Astrocyte (in vitro differentiated cells and primary cell): ENCODE measurements at regions not wholly inside any gene's neighbourhood (a gene's known extent, or its start where the extent isn't known, plus 50 kb on each side); places are given as distances from the start of the nearest gene placed in this dataset.

Experiments used
- DNase-seq: peaks from one replicate; pipeline ENCODE4 v3.0.0-alpha.2; 2010; ENCODE audit warnings: low read depth
- FAIRE-seq: peaks from 2 replicates; lab custom pipeline; 2011; peaks lifted over from hg19 to GRCh38; lab: Jason Lieb, UNC
- H2AFZ ChIP-seq: 2 replicates; pipeline ENCODE4 v1.6.0; 2012; ENCODE audit warnings: low read depth, low read length, inconsistent platforms
- H3K27ac ChIP-seq: 2 replicates; pipeline ENCODE4 v1.5.1; 2011; ENCODE audit warnings: low read depth, low read length, inconsistent platforms
- H3K27me3 ChIP-seq: 2 replicates; pipeline ENCODE4 v1.6.0; 2011; ENCODE audit warnings: low read length, inconsistent platforms; ENCODE audit not compliant: insufficient read depth
- H3K36me3 ChIP-seq: 2 replicates; pipeline ENCODE4 v1.5.1; 2011; ENCODE audit warnings: low read length, inconsistent platforms; ENCODE audit not compliant: insufficient read depth
- H3K4me1 ChIP-seq: 2 replicates; pipeline ENCODE4 v1.5.1; 2011; ENCODE audit warnings: low read length, inconsistent platforms; ENCODE audit not compliant: insufficient read depth
- H3K4me2 ChIP-seq: 2 replicates; pipeline ENCODE4 v1.6.0; 2012; ENCODE audit warnings: low read length, inconsistent platforms
- H3K4me3 ChIP-seq: 2 replicates; pipeline ENCODE4 v1.5.1; 2011; ENCODE audit warnings: low read depth, mild to moderate bottlenecking, low read length, inconsistent platforms; ENCODE audit not compliant: insufficient read depth
- H3K79me2 ChIP-seq: 2 replicates; pipeline ENCODE4 v1.6.0; 2012; ENCODE audit warnings: mild to moderate bottlenecking, low read length, inconsistent platforms; ENCODE audit not compliant: insufficient read depth
- H3K9ac ChIP-seq: 2 replicates; pipeline ENCODE4 v1.6.0; 2012; ENCODE audit warnings: mild to moderate bottlenecking, low read length, inconsistent platforms
- H3K9me3 ChIP-seq: 2 replicates; pipeline ENCODE4 v1.5.1; 2012; ENCODE audit warnings: low read depth, mild to moderate bottlenecking, low read length, inconsistent platforms; ENCODE audit not compliant: insufficient read depth
- H4K20me1 ChIP-seq: 2 replicates; pipeline ENCODE4 v1.6.0; 2012; ENCODE audit warnings: low read length, inconsistent platforms; ENCODE audit not compliant: insufficient read depth
- H3K27ac Mint-ChIP-seq: one replicate; pipeline ENCODE4 v1.8.0; 2021; ENCODE audit warnings: mild to moderate bottlenecking, mixed read lengths; ENCODE audit not compliant: unreplicated experiment
- H3K27me3 Mint-ChIP-seq: one replicate; pipeline ENCODE4 v1.8.0; 2021; ENCODE audit warnings: low read depth, mixed read lengths; ENCODE audit not compliant: unreplicated experiment
- H3K36me3 Mint-ChIP-seq: one replicate; pipeline ENCODE4 v1.8.0; 2021; ENCODE audit warnings: low read depth, mixed read lengths; ENCODE audit not compliant: unreplicated experiment
- H3K4me1 Mint-ChIP-seq: one replicate; pipeline ENCODE4 v1.8.0; 2021; ENCODE audit warnings: low read depth, mixed read lengths; ENCODE audit not compliant: unreplicated experiment
- H3K4me3 Mint-ChIP-seq: one replicate; pipeline ENCODE4 v1.8.0; 2021; ENCODE audit warnings: mild to moderate bottlenecking, moderate library complexity, mixed read lengths; ENCODE audit not compliant: unreplicated experiment
- H3K9me3 Mint-ChIP-seq: one replicate; pipeline ENCODE4 v1.8.0; 2021; ENCODE audit warnings: mild to moderate bottlenecking, mixed read lengths; ENCODE audit not compliant: unreplicated experiment
- CTCF ChIP-seq: IDR thresholded peaks from 2 replicates; pipeline ENCODE4 v1.5.1; 2011; ENCODE audit warnings: low read depth, mild to moderate bottlenecking, inconsistent platforms, low read length, moderate library complexity; ENCODE audit not compliant: insufficient read depth
- EZH2 ChIP-seq: IDR thresholded peaks from 2 replicates; pipeline ENCODE4 v1.6.1; 2012; ENCODE audit warnings: mild to moderate bottlenecking, low read length, inconsistent platforms; ENCODE audit not compliant: insufficient read depth

- Mint-ChIP-seq H3K9me3 (no peaks in the 10 kb centered on the region), H3K27me3 (no peaks in the 10 kb centered on the region), H3K36me3 (no peaks in the 10 kb centered on the region), H3K4me3 (no peak overlapping the region), H3K4me1 (peaks cover 28% of the 10 kb centered on the region), H3K27ac (peak overlapping the region; percentile 54)
- peaks cover 7% of the 10 kb centered on the region for H3K4me1 ChIP-seq
- FAIRE-seq (no peak), DNase-seq (peak; percentile 32)
- no peaks in the 10 kb centered on the region for H3K27me3 ChIP-seq
- TF ChIP-seq EZH2 (no peak), CTCF (no peak)
- peak overlapping the region; percentile 2 for H3K4me2 ChIP-seq
- no peaks in the 10 kb centered on the region for H3K79me2 ChIP-seq
- no peaks in the 10 kb centered on the region for H3K36me3 ChIP-seq
- no peak overlapping the region for H3K4me3 ChIP-seq
- no peaks in the 10 kb centered on the region for H3K9me3 ChIP-seq
- H2AFZ ChIP-seq: no peak overlapping the region
- no peaks in the 10 kb centered on the region for H4K20me1 ChIP-seq
- no peak overlapping the region for H3K27ac ChIP-seq
- no peak overlapping the region for H3K9ac ChIP-seq
Measured at GRCh38 chr13:105660561-105660960, 874.9 kb downstream of the EFNB2 start.

GRCh38 chr13:105658431-105658830 is 877.0 kb downstream of the EFNB2 start:
- H3K9me3 ChIP-seq: no peaks in the 10 kb centered on the region
- no peak overlapping the region for H2AFZ ChIP-seq
- FAIRE-seq: no peak
- DNase-seq: no peak
- H3K27me3 Mint-ChIP-seq: no peaks in the 10 kb centered on the region
- no peak for TF ChIP-seq CTCF
- no peak for TF ChIP-seq EZH2
- no peak overlapping the region for H3K27ac Mint-ChIP-seq
- H3K27ac ChIP-seq: no peak overlapping the region
- no peaks in the 10 kb centered on the region for H3K36me3 Mint-ChIP-seq
- H3K36me3 ChIP-seq: no peaks in the 10 kb centered on the region
- H4K20me1 ChIP-seq: no peaks in the 10 kb centered on the region
- no peaks in the 10 kb centered on the region for H3K27me3 ChIP-seq
- no peak overlapping the region for H3K9ac ChIP-seq
- H3K4me3 Mint-ChIP-seq: no peak overlapping the region
- H3K79me2 ChIP-seq: no peaks in the 10 kb centered on the region
- no peaks in the 10 kb centered on the region for H3K4me1 ChIP-seq
- H3K4me1 Mint-ChIP-seq: peaks cover 26% of the 10 kb centered on the region
- no peak overlapping the region for H3K4me3 ChIP-seq
- H3K9me3 Mint-ChIP-seq: no peaks in the 10 kb centered on the region
- no peak overlapping the region for H3K4me2 ChIP-seq

- no peak for TF ChIP-seq EZH2
- TF ChIP-seq CTCF: no peak
- H3K4me3 ChIP-seq: no peak overlapping the region
- no peaks in the 10 kb centered on the region for H3K9me3 ChIP-seq
- Mint-ChIP-seq H3K4me3 (no peak overlapping the region), H3K27ac (no peak overlapping the region), H3K9me3 (no peaks in the 10 kb centered on the region), H3K27me3 (no peaks in the 10 kb centered on the region), H3K4me1 (peaks cover 14% of the 10 kb centered on the region), H3K36me3 (no peaks in the 10 kb centered on the region)
- no peaks in the 10 kb centered on the region for H3K4me1 ChIP-seq
- no peak overlapping the region for H3K4me2 ChIP-seq
- H3K27ac ChIP-seq: no peak overlapping the region
- DNase-seq: peak; percentile 79
- no peaks in the 10 kb centered on the region for H3K79me2 ChIP-seq
- no peaks in the 10 kb centered on the region for H4K20me1 ChIP-seq
- no peak overlapping the region for H2AFZ ChIP-seq
- no peaks in the 10 kb centered on the region for H3K36me3 ChIP-seq
- no peak overlapping the region for H3K9ac ChIP-seq
- H3K27me3 ChIP-seq: no peaks in the 10 kb centered on the region
- FAIRE-seq: no peak
Measured at GRCh38 chr13:105655046-105655445, 880.4 kb downstream of the EFNB2 start.
